Neural cell (in vitro differentiated cells): ENCODE measurements at regions not wholly inside any gene's neighbourhood (a gene's known extent, or its start where the extent isn't known, plus 50 kb on each side); places are given as distances from the start of the nearest gene placed in this dataset.

ENCODE experiments used
- H2AFZ ChIP-seq: fragments of 200-600, 300-800 bp; sonication (generic), shearing (Covaris generic); 2 replicates; pipeline ENCODE4 v1.6.0; 2014; ENCODE audit warnings: low read depth, mild to moderate bottlenecking, antibody characterized with exemption, low read length, moderate library complexity
- H3F3A ChIP-seq: fragments of 200-600 bp; shearing (Covaris generic); 2 replicates; pipeline ENCODE4 v1.6.1; 2016; ENCODE audit warnings: mild to moderate bottlenecking, moderate library complexity, mixed read lengths, antibody characterized with exemption, low read length; ENCODE audit not compliant: insufficient read depth, poor library complexity, severe bottlenecking
- H3K27ac ChIP-seq: fragments of 200-600, 300-800 bp; sonication (generic), shearing (Covaris generic); 2 replicates; pipeline ENCODE4 v1.5.1; 2014; ENCODE audit warnings: mild to moderate bottlenecking, low read length, moderate library complexity
- H3K27me3 ChIP-seq: fragments of 300-800, 200-600 bp; sonication (generic), shearing (Covaris generic); 2 replicates; pipeline ENCODE4 v1.6.0; 2014; ENCODE audit warnings: mild to moderate bottlenecking, low read depth, low read length, moderate library complexity; ENCODE audit not compliant: insufficient read depth
- H3K36me3 ChIP-seq: fragments of 300-800, 200-600 bp; sonication (generic), shearing (Covaris generic); 2 replicates; pipeline ENCODE4 v1.5.1; 2014; ENCODE audit warnings: mild to moderate bottlenecking, antibody characterized with exemption, low read length, moderate library complexity; ENCODE audit not compliant: insufficient read depth
- H3K4me2 ChIP-seq: fragments of 300-800, 200-600 bp; sonication (generic), shearing (Covaris generic); 2 replicates; pipeline ENCODE4 v1.6.0; 2014; ENCODE audit warnings: mild to moderate bottlenecking, low read length
- H3K4me3 ChIP-seq: fragments of 300-800, 200-600 bp; sonication (generic), shearing (Covaris generic); 2 replicates; pipeline ENCODE4 v1.5.1; 2014; ENCODE audit warnings: mild to moderate bottlenecking, low read length, moderate library complexity
- H3K79me2 ChIP-seq: fragments of 200-600 bp; shearing (Covaris generic); replicated peaks from 2 replicates; pipeline ENCODE4 v1.6.0; 2014; ENCODE audit warnings: mild to moderate bottlenecking, low read length, moderate library complexity; ENCODE audit not compliant: insufficient read depth
- H3K9ac ChIP-seq: fragments of 300-800, 200-600 bp; sonication (generic), shearing (Covaris generic); 2 replicates; pipeline ENCODE4 v1.6.1; 2016; ENCODE audit warnings: mild to moderate bottlenecking, low read length, mixed read lengths
- H3K9me2 ChIP-seq: fragments of 200-600 bp; shearing (Covaris generic); 2 replicates; pipeline ENCODE4 v1.6.1; 2016; ENCODE audit warnings: mild to moderate bottlenecking, low read length, mixed read lengths; ENCODE audit not compliant: insufficient read depth
- H3K9me3 ChIP-seq: fragments of 200-600, 300-800 bp; sonication (generic), shearing (Covaris generic); 2 replicates; pipeline ENCODE4 v1.6.1; 2016; ENCODE audit warnings: mild to moderate bottlenecking, mixed run types, low read length, moderate library complexity, mixed read lengths
- H4K20me1 ChIP-seq: fragments of 200-600 bp; shearing (Covaris generic); 2 replicates; pipeline ENCODE4 v1.6.1; 2016; ENCODE audit warnings: mild to moderate bottlenecking, mixed run types; ENCODE audit not compliant: insufficient read depth
- CTCF ChIP-seq: fragments of 450-650 bp; IDR thresholded peaks from 2 replicates; pipeline ENCODE4 v1.5.1; 2014; ENCODE audit warnings: antibody characterized with exemption, mild to moderate bottlenecking, moderate library complexity; ENCODE audit not compliant: poor library complexity, severe bottlenecking
- EP300 ChIP-seq: fragments of 450-650 bp; conservative IDR thresholded peaks from 2 replicates; pipeline ENCODE4 v1.6.1; 2014; ENCODE audit warnings: antibody characterized with exemption, mild to moderate bottlenecking, moderate library complexity; ENCODE audit not compliant: poor library complexity, severe bottlenecking
- EZH2 ChIP-seq: fragments of 200-600, 300-800 bp; shearing (Covaris generic), sonication (generic); IDR thresholded peaks from 2 replicates; pipeline ENCODE4 v1.6.1; 2014; ENCODE audit warnings: antibody characterized with exemption, low read length, borderline replicate concordance, mild to moderate bottlenecking; ENCODE audit not compliant: insufficient read depth, poor library complexity, severe bottlenecking
- MXI1 ChIP-seq: fragments of 450-650 bp; conservative IDR thresholded peaks from 2 replicates; pipeline ENCODE4 v1.6.1; 2014; ENCODE audit warnings: antibody characterized with exemption, mild to moderate bottlenecking; ENCODE audit not compliant: poor library complexity, severe bottlenecking
- POLR2AphosphoS5 ChIP-seq: IDR thresholded peaks from 2 replicates; pipeline ENCODE4 v1.6.1; 2012
- RAD21 ChIP-seq: fragments of 450-650 bp; conservative IDR thresholded peaks from 2 replicates; pipeline ENCODE4 v1.6.1; 2014; ENCODE audit warnings: antibody characterized with exemption, mild to moderate bottlenecking, moderate library complexity
- REST ChIP-seq: IDR thresholded peaks from 2 replicates; pipeline ENCODE4 v1.6.1; 2012; ENCODE audit warnings: borderline replicate concordance
- SMC3 ChIP-seq: fragments of 450-650 bp; conservative IDR thresholded peaks from 2 replicates; pipeline ENCODE4 v1.6.1; 2014; ENCODE audit warnings: antibody characterized with exemption, mild to moderate bottlenecking, moderate library complexity; ENCODE audit not compliant: poor library complexity
- TAF1 ChIP-seq: IDR thresholded peaks from 2 replicates; pipeline ENCODE4 v1.6.1; 2012; ENCODE audit warnings: low read depth

GRCh38 chr4:108427946-108428485 is 192.4 kb upstream of the RPL34 start:
- Histone ChIP-seq H3K4me2 (no peak overlapping the region), H3K36me3 (no peaks in the 10 kb centered on the region), H3K9ac (no peak overlapping the region)

GRCh38 chr4:108426493-108426892 is 193.9 kb upstream of the RPL34 start:
- Histone ChIP-seq H4K20me1 (no peaks in the 10 kb centered on the region), H3K27me3 (no peaks in the 10 kb centered on the region), H3K4me3 (no peak overlapping the region), H3K36me3 (no peaks in the 10 kb centered on the region), H3K79me2 (no peaks in the 10 kb centered on the region), H3K27ac (no peak overlapping the region), H3K9ac (no peak overlapping the region), H3F3A (no peaks in the 10 kb centered on the region), H3K4me2 (no peak overlapping the region), H2AFZ (no peak overlapping the region), H3K9me3 (no peaks in the 10 kb centered on the region), H3K9me2 (no peaks in the 10 kb centered on the region)
- TF ChIP-seq REST, result no peak
- TF ChIP-seq RAD21, result no peak
- TF ChIP-seq EP300, result no peak
- no peak for TF ChIP-seq EZH2
- no peak for TF ChIP-seq SMC3
- TF ChIP-seq POLR2AphosphoS5, result no peak
- no peak for TF ChIP-seq TAF1
- no peak for TF ChIP-seq CTCF
- no peak for TF ChIP-seq MXI1

More at GRCh38 chr4:108427946-108428485, 192.4 kb upstream of the RPL34 start:
- H3K79me2 ChIP-seq, result no peaks in the 10 kb centered on the region
- no peak for TF ChIP-seq TAF1
- no peak for TF ChIP-seq SMC3
- no peak for TF ChIP-seq RAD21
- no peak overlapping the region for H3K4me3 ChIP-seq
- no peaks in the 10 kb centered on the region for H3K9me3 ChIP-seq
- no peaks in the 10 kb centered on the region for H4K20me1 ChIP-seq
- H3K9me2 ChIP-seq, result no peaks in the 10 kb centered on the region
- no peaks in the 10 kb centered on the region for H3F3A ChIP-seq
- H3K27me3 ChIP-seq, result no peaks in the 10 kb centered on the region
- no peak overlapping the region for H3K27ac ChIP-seq
- H2AFZ ChIP-seq, result no peak overlapping the region

GRCh38 chr4:108425988-108426387 is 194.4 kb upstream of the RPL34 start:
- Histone ChIP-seq H3K4me2 (no peak overlapping the region), H4K20me1 (no peaks in the 10 kb centered on the region), H3K27me3 (no peaks in the 10 kb centered on the region), H3K79me2 (no peaks in the 10 kb centered on the region), H3K4me3 (no peak overlapping the region), H3K9ac (no peak overlapping the region), H2AFZ (no peak overlapping the region), H3K36me3 (no peaks in the 10 kb centered on the region), H3K9me2 (no peaks in the 10 kb centered on the region), H3F3A (no peaks in the 10 kb centered on the region), H3K9me3 (no peaks in the 10 kb centered on the region), H3K27ac (no peak overlapping the region)
- no peak for TF ChIP-seq TAF1
- no peak for TF ChIP-seq CTCF
- no peak for TF ChIP-seq REST
- no peak for TF ChIP-seq RAD21
- no peak for TF ChIP-seq SMC3
- TF ChIP-seq MXI1, result no peak
- no peak for TF ChIP-seq EP300
- TF ChIP-seq POLR2AphosphoS5, result no peak
- no peak for TF ChIP-seq EZH2
